Neural cell (in vitro differentiated cells): ENCODE measurements at regions not wholly inside any gene's neighbourhood (a gene's known extent, or its start where the extent isn't known, plus 50 kb on each side); places are given as distances from the start of the nearest gene placed in this dataset.

Experiments
- H2AFZ ChIP-seq: fragments of 200-600, 300-800 bp; sonication (generic), shearing (Covaris generic); 2 replicates; pipeline ENCODE4 v1.6.0; 2014; ENCODE audit warnings: low read depth, mild to moderate bottlenecking, antibody characterized with exemption, low read length, moderate library complexity
- H3F3A ChIP-seq: fragments of 200-600 bp; shearing (Covaris generic); 2 replicates; pipeline ENCODE4 v1.6.1; 2016; ENCODE audit warnings: mild to moderate bottlenecking, moderate library complexity, mixed read lengths, antibody characterized with exemption, low read length; ENCODE audit not compliant: insufficient read depth, poor library complexity, severe bottlenecking
- H3K27ac ChIP-seq: fragments of 200-600, 300-800 bp; sonication (generic), shearing (Covaris generic); 2 replicates; pipeline ENCODE4 v1.5.1; 2014; ENCODE audit warnings: mild to moderate bottlenecking, low read length, moderate library complexity
- H3K27me3 ChIP-seq: fragments of 300-800, 200-600 bp; sonication (generic), shearing (Covaris generic); 2 replicates; pipeline ENCODE4 v1.6.0; 2014; ENCODE audit warnings: mild to moderate bottlenecking, low read depth, low read length, moderate library complexity; ENCODE audit not compliant: insufficient read depth
- H3K36me3 ChIP-seq: fragments of 300-800, 200-600 bp; sonication (generic), shearing (Covaris generic); 2 replicates; pipeline ENCODE4 v1.5.1; 2014; ENCODE audit warnings: mild to moderate bottlenecking, antibody characterized with exemption, low read length, moderate library complexity; ENCODE audit not compliant: insufficient read depth
- H3K4me2 ChIP-seq: fragments of 300-800, 200-600 bp; sonication (generic), shearing (Covaris generic); 2 replicates; pipeline ENCODE4 v1.6.0; 2014; ENCODE audit warnings: mild to moderate bottlenecking, low read length
- H3K4me3 ChIP-seq: fragments of 300-800, 200-600 bp; sonication (generic), shearing (Covaris generic); 2 replicates; pipeline ENCODE4 v1.5.1; 2014; ENCODE audit warnings: mild to moderate bottlenecking, low read length, moderate library complexity
- H3K79me2 ChIP-seq: fragments of 200-600 bp; shearing (Covaris generic); replicated peaks from 2 replicates; pipeline ENCODE4 v1.6.0; 2014; ENCODE audit warnings: mild to moderate bottlenecking, low read length, moderate library complexity; ENCODE audit not compliant: insufficient read depth
- H3K9ac ChIP-seq: fragments of 300-800, 200-600 bp; sonication (generic), shearing (Covaris generic); 2 replicates; pipeline ENCODE4 v1.6.1; 2016; ENCODE audit warnings: mild to moderate bottlenecking, low read length, mixed read lengths
- H3K9me2 ChIP-seq: fragments of 200-600 bp; shearing (Covaris generic); 2 replicates; pipeline ENCODE4 v1.6.1; 2016; ENCODE audit warnings: mild to moderate bottlenecking, low read length, mixed read lengths; ENCODE audit not compliant: insufficient read depth
- H3K9me3 ChIP-seq: fragments of 200-600, 300-800 bp; sonication (generic), shearing (Covaris generic); 2 replicates; pipeline ENCODE4 v1.6.1; 2016; ENCODE audit warnings: mild to moderate bottlenecking, mixed run types, low read length, moderate library complexity, mixed read lengths
- H4K20me1 ChIP-seq: fragments of 200-600 bp; shearing (Covaris generic); 2 replicates; pipeline ENCODE4 v1.6.1; 2016; ENCODE audit warnings: mild to moderate bottlenecking, mixed run types; ENCODE audit not compliant: insufficient read depth
- CTCF ChIP-seq: fragments of 450-650 bp; IDR thresholded peaks from 2 replicates; pipeline ENCODE4 v1.5.1; 2014; ENCODE audit warnings: antibody characterized with exemption, mild to moderate bottlenecking, moderate library complexity; ENCODE audit not compliant: poor library complexity, severe bottlenecking
- EP300 ChIP-seq: fragments of 450-650 bp; conservative IDR thresholded peaks from 2 replicates; pipeline ENCODE4 v1.6.1; 2014; ENCODE audit warnings: antibody characterized with exemption, mild to moderate bottlenecking, moderate library complexity; ENCODE audit not compliant: poor library complexity, severe bottlenecking
- EZH2 ChIP-seq: fragments of 200-600, 300-800 bp; shearing (Covaris generic), sonication (generic); IDR thresholded peaks from 2 replicates; pipeline ENCODE4 v1.6.1; 2014; ENCODE audit warnings: antibody characterized with exemption, low read length, borderline replicate concordance, mild to moderate bottlenecking; ENCODE audit not compliant: insufficient read depth, poor library complexity, severe bottlenecking
- MXI1 ChIP-seq: fragments of 450-650 bp; conservative IDR thresholded peaks from 2 replicates; pipeline ENCODE4 v1.6.1; 2014; ENCODE audit warnings: antibody characterized with exemption, mild to moderate bottlenecking; ENCODE audit not compliant: poor library complexity, severe bottlenecking
- POLR2AphosphoS5 ChIP-seq: IDR thresholded peaks from 2 replicates; pipeline ENCODE4 v1.6.1; 2012
- RAD21 ChIP-seq: fragments of 450-650 bp; conservative IDR thresholded peaks from 2 replicates; pipeline ENCODE4 v1.6.1; 2014; ENCODE audit warnings: antibody characterized with exemption, mild to moderate bottlenecking, moderate library complexity
- REST ChIP-seq: IDR thresholded peaks from 2 replicates; pipeline ENCODE4 v1.6.1; 2012; ENCODE audit warnings: borderline replicate concordance
- SMC3 ChIP-seq: fragments of 450-650 bp; conservative IDR thresholded peaks from 2 replicates; pipeline ENCODE4 v1.6.1; 2014; ENCODE audit warnings: antibody characterized with exemption, mild to moderate bottlenecking, moderate library complexity; ENCODE audit not compliant: poor library complexity
- TAF1 ChIP-seq: IDR thresholded peaks from 2 replicates; pipeline ENCODE4 v1.6.1; 2012; ENCODE audit warnings: low read depth

- Histone ChIP-seq H2AFZ (no peak overlapping the region), H3F3A (no peaks in the 10 kb centered on the region), H3K4me2 (no peak overlapping the region), H3K79me2 (no peaks in the 10 kb centered on the region), H3K27ac (no peak overlapping the region), H3K36me3 (no peaks in the 10 kb centered on the region), H4K20me1 (no peaks in the 10 kb centered on the region), H3K9ac (no peak overlapping the region), H3K27me3 (no peaks in the 10 kb centered on the region), H3K4me3 (no peak overlapping the region), H3K9me2 (no peaks in the 10 kb centered on the region), H3K9me3 (no peaks in the 10 kb centered on the region)
- no peak for TF ChIP-seq EZH2
- no peak for TF ChIP-seq REST
- no peak for TF ChIP-seq MXI1
Measured at GRCh38 chr5:113989913-113990305, 372.0 kb upstream of the KCNN2 start.

GRCh38 chr5:114001076-114001475, 360.8 kb upstream of the KCNN2 start:
- Histone ChIP-seq H3F3A (no peaks in the 10 kb centered on the region), H4K20me1 (no peaks in the 10 kb centered on the region), H3K9ac (no peak overlapping the region), H3K36me3 (no peaks in the 10 kb centered on the region), H3K9me2 (no peaks in the 10 kb centered on the region), H3K79me2 (no peaks in the 10 kb centered on the region), H3K9me3 (no peaks in the 10 kb centered on the region), H3K4me2 (no peak overlapping the region), H3K4me3 (no peak overlapping the region), H2AFZ (no peak overlapping the region), H3K27ac (no peak overlapping the region), H3K27me3 (no peaks in the 10 kb centered on the region)
- no peak for TF ChIP-seq EZH2
- TF ChIP-seq REST: no peak
- no peak for TF ChIP-seq EP300
- no peak for TF ChIP-seq SMC3
- no peak for TF ChIP-seq TAF1
- no peak for TF ChIP-seq POLR2AphosphoS5
- no peak for TF ChIP-seq MXI1
- no peak for TF ChIP-seq RAD21
- no peak for TF ChIP-seq CTCF
